ENCODE measurements at regions not wholly inside any gene's neighbourhood (a gene's known extent, or its start where the extent isn't known, plus 50 kb on each side); places are given as distances from the start of the nearest gene placed in this dataset.

DNA sequence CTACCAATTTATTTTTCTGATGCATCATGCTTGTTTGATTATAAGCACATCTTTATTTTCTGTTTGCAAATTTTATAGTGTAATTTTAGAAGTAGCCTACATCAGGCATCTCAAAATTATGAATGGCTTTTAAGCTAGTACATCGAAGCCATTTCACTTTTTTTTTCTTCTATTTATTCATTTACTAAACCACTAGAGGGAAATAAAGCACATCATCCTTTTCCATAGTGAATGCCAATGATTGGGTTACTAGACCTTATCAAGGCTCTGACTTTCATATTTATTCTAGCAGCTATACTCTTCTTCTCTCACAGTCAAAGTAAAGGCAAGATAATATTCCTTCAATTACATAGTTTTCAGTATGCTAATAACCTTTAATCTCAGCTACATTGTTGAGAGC lies 736.4 kb upstream of the LRFN5 start:
- DNase-seq = no peak

DNA sequence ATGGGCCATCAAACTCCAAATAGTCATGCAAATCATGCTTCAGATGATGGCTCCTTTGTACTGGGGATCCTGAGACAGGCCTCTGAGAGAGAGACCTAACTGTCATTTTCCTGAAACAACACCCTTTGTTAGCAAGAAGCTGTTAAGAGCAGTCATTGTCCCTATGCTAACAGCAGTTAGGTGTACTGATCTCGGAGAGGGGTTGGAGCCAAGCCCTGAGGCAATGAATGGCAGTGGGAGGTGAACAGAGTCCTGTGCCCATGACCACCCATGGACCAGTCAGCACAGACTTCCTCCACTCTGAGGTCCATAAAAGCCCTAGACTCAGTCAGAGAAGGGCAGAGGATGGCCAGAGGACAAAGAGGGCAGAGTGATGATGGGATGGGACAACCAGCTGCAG lies 747.6 kb upstream of the LRFN5 start:
- DNase-seq = no peak

DNA sequence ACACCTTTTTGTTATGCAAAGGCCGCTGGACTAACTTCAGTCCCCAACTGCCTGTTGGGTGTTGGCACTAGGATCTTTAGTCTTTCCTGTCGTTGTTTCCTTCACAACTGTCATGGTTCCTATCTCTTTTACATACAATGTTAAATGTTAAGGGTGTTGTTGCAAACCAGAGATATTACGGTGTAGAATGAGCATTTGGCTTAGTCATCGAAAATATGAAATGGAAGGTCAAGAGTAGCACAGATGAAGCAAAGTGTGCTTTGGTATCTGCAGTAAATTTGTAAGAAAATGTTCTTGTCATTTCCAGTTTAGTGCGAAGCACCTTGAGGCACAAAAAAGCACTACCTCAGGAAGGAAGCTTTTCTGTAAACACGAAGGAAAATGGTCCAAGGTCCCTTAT lies 751.3 kb upstream of the LRFN5 start:
- no peak for DNase-seq

DNA sequence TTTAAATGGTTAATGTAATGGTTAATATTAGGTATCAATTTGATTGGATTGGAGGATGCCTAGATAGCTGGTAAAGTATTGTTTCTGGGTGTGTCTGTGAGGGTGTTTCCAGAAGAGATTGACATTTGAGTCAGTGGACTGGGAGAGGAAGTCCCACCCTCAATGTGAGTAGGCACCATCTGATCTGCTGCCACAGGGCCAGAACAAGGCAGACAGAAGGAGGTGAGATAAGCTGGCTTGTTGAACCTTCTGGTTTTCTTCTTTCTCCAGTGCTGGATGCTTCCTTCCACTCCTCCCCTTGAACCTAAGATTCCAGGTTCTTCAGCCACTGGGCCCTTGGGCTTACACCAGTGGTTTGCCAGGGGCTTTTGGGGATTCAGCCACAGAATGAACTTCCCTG lies 756.5 kb upstream of the LRFN5 start:
- DNase-seq = no peak

GRCh38 chr14:40847480-40847879 lies 759.2 kb upstream of the LRFN5 start:
- no peak for DNase-seq

DNA sequence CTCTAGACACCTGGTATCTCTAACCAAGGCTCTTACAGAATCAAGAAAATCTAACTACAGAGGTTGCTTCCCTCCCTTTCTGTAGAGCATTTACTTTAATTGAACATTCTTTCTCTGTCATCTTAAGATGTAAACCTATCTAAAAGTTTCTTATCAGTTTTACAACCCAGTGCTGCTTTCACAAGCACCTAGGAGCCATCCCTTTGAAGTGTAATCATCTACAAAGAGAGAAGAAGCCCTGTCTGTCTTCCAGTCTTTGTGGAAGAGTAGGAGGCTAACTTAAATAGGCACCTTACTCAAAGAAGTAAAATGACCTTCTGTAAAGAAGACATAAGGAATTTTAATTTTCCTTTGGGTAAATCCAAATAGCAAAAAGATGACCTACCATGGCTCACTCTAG lies 763.9 kb upstream of the LRFN5 start:
- no peak for DNase-seq

DNA sequence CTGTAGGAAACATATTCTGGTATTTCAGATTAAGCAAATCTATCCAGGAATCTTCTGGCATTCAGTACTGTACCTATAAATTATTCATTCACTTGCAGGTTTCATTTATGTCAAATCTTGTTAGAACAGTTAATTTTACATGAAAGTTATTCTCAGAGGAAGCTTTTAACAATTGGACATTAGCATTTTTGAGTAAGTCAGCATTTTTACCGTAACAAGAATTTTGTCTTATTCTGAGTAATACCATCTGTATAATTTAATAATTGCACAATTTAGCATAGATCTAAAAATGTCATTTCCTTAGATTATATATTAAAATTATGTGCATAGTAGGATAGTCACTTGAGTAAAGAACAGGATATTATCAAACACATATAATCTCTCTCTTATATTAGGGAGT lies 764.8 kb upstream of the LRFN5 start:
- no peak for DNase-seq

GRCh38 chr14:40838601-40839000 lies 768.1 kb upstream of the LRFN5 start:
- no peak for DNase-seq

- DNase-seq = no peak
Measured at GRCh38 chr14:40806471-40806870, 800.2 kb upstream of the LRFN5 start.

DNA sequence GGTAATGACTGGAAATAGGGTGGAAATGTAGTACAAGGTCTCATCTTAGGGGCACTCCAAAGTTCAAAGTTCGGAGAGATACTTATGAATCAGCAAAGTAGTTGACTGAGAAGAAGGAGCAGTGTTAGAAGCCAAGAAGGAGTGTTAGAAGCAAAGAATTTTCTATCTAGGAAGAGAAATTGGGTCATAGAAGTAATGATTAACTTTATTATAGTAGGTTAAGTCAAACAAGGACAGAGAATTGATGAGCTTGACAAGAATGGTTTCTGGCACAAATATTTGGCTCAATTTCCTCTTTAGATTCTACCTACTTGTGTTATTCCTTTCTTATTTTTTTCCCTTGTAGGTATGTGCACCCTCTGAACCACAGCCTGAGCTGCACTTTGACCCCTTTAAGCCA lies 810.5 kb upstream of the LRFN5 start:
- no peak for DNase-seq

GRCh38 chr14:40784860-40785259 lies 821.8 kb upstream of the LRFN5 start:
- no peak for DNase-seq

DNA sequence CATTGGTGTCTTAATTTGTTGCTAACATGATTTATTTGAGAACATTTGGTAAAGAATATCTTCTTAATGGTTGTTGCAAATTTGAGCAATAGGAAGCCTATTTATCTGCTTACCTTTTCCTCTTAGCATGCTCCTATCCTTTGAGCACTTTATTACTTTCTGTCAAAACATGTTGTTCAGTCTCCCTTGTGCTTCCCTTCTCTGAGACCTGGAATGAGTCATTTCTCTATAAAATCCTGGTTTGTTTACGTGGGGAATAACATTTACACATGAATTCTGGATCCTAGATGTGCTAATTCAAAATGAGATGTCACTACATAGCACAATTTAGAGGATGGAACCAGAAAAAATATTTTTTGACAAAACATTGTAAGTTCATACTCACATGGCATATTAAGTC lies 844.0 kb upstream of the LRFN5 start:
- no peak for DNase-seq

- no peak for DNase-seq
Measured at GRCh38 chr14:40762177-40762576, 844.5 kb upstream of the LRFN5 start.

DNA sequence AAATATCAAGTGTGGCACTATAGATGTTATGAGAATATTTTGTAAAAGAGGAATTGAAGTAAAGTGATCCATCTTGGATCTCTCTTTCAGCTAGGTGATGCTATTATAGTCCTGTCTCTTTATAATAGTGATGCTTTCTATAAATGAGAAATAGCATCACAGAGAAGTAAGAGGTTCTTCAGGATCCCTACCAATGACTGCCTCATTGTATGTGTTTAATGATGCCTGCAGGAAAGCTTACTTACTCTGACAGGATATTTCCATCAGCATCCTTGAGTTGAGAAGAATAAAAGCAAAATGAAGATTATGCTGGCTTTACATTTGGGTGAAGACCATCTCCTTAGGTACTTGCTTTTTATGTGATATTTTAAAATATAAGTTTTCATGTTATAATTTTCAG lies 846.0 kb upstream of the LRFN5 start:
- no peak for DNase-seq

DNA sequence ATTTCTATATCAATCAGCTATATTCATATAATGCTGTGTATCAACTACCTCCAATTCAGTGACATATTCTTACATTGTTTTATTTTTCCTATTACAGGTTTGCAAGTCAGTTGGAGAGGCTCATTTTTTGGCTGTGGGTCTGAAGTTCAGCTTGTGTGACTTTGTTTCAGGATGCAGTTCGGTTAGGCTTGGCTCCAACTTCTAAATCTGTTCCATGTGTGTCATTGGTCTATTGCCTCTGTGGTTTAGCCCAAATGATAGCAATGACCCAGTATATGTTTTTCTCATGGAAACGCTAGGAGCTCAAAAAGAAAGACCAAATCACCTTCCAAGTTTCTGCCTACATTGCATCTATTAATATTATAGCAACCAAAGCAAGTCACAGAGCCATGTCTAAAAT lies 848.6 kb upstream of the LRFN5 start:
- no peak for DNase-seq

DNA sequence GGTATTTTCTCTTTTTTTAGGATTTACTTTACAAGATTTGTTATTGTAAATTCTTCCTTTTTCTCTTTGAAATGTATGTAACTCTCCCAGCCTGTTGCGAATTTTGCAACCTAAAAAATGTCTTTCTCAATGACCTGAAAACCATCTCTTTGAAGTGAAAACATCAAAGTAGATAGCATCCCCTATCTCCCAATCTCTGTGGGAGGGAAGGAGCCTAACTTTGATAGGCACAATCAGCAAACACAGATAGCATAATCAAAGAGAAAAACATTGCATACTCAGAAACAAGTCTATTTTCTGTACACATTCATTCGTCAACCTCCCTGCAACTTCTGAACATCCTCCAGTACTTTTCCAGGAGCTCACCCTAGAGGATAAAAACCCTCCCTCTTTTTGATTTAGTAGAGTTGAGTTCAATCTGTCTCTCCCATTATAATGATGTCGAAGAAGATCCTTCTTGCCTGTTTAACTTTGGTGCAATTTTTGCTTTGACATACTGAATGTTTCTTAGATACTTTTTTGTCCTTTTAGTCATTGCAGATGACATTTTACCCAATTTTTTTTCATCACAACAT lies 849.2 kb upstream of the LRFN5 start:
- no peak for DNase-seq

- no peak for DNase-seq
Measured at GRCh38 chr14:40733206-40733605, 873.5 kb upstream of the LRFN5 start.

DNA sequence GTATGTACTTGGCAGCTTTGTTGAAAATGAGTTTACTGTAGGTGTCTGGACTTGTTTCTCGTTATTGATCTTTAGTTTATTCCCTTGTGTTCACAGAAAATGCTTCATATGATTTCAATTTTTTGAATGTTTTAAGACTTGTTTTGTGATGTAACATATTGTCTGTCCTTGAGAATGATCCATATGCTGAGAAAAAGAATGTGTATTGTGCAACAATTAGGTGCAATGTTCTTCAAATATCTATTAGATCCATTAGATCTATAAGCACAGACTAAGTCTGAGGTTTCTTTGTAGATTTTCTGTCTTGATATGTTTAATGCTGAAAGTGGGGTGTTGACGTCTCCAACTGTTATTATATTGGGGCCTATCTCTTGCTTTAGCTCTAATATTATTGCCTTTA lies 879.6 kb upstream of the LRFN5 start:
- no peak for DNase-seq

DNA sequence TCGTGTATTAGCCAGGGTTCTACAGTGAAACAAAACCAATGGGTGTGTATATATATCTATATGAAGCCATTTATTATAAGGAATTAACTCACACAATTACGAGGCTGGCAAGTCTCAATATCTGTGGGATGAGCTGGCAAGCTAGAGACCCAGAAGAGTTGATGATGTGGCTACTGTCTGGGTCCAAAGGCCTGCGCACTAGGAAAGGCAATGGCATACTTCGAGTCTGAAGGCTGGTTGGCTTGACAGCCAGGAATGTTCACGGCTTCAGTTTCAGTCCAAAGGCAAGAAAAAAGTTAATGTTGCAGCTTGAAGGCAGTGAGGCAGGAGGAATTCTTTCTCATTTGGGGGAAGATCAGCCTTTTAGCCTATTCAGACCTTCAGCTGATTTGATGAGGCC lies 893.3 kb upstream of the LRFN5 start:
- DNase-seq = no peak

DNA sequence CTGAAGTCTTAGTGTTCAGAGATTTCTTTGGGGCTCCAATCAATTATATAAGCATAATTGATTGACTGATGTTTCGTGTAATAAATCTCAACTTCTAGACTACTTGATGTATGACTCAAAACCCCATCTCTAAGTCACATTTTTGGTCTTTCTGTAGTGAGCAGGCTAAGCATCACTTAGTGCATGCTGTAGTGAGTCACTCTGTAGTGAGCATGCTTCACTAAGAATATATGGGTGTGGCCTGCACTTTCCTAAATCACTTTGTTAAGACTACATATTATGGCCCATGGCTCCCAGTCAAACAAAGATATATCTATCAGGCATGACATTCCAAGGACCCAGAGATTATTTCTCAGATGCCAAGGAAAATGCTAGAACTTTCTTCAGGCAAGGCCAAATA lies 909.4 kb upstream of the LRFN5 start:
- DNase-seq = no peak

GRCh38 chr14:40694023-40694422 lies 912.7 kb upstream of the LRFN5 start:
- DNase-seq = no peak

DNA sequence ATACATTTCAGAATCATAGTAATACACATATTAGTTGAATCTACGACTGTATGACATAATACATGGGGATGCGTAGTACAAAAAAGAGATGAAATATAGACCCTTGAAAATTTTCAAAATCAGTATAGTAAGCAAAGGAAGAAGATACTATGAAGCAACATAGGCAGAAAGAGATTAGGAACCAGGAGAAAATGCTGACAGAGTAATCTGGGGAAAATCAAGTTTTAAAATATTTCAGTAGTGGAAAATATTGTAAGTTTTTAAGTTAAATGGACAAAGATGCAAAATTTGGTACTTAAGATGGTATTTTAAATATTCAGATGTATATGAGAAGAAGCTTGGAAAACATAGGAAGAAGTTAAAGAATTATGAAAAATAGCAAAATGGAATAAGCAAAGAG lies 915.6 kb upstream of the LRFN5 start:
- DNase-seq = no peak

DNA sequence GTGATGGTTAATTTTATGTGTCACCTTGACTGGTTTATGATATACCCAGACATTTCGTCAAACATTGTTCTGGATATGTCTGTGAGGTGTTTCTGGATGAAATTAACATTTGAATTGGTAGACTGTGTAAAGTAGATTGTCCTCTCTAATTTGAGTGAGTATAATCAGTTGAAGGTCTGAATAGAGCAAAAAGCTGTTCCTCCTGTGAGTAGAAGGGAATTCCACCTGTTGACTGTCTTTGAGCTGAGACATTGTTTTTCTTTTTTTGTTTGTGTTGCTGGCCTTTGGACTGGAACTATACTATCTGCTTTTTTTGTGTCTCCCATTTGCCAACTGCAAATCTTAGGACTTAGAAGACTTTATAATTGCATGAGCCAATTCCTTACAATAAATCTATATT lies 920.9 kb upstream of the LRFN5 start:
- DNase-seq = no peak

- no peak for DNase-seq
Measured at GRCh38 chr14:40684328-40684727, 922.3 kb upstream of the LRFN5 start.

- DNase-seq = no peak
Measured at GRCh38 chr14:40682131-40682913, 924.4 kb upstream of the LRFN5 start.
